Ovary (tissue), 7 donors: ENCODE measurements at regions not wholly inside any gene's neighbourhood (a gene's known extent, or its start where the extent isn't known, plus 50 kb on each side); places are given as distances from the start of the nearest gene placed in this dataset.

ENCODE experiments used
- DNase-seq, 5 donors: peaks; one replicate each; pipeline ENCODE4 v3.0.0-alpha.2; 2019 to 2020
- H3K27ac ChIP-seq, 2 donors: fragments of 200-600 bp; one replicate each; pipeline versions ENCODE4 v1.5.1 to v1.8.0; 2019 to 2022
- H3K27me3 ChIP-seq: fragments of 200-600 bp; one replicate; pipeline ENCODE4 v1.8.0; 2022
- H3K36me3 ChIP-seq: fragments of 200-600 bp; sonication (generic); one replicate; pipeline ENCODE4 v1.5.1; 2019
- H3K4me1 ChIP-seq: one replicate; pipeline ENCODE4 v1.8.1; 2013; ENCODE audit warnings: mild to moderate bottlenecking, moderate library complexity; ENCODE audit not compliant: insufficient read depth
- H3K4me3 ChIP-seq: fragments of 200-600 bp; sonication (generic); one replicate; pipeline ENCODE4 v1.5.1; 2017
- H3K9me3 ChIP-seq, 2 donors: fragments of 200-600 bp in 1 of 2; sonication (generic) in 1 of 2; one replicate each; pipeline versions ENCODE4 v1.5.1 to v1.8.1; 2013 to 2019; ENCODE audit warnings: mild to moderate bottlenecking in 1 of 2, moderate library complexity in 1 of 2
- EP300 ChIP-seq: sonication (generic); formaldehyde crosslinking; IDR thresholded peaks from one replicate; pipeline ENCODE4 v1.6.1; 2017; ENCODE audit warnings: antibody characterized with exemption
- POLR2A ChIP-seq: fragments of 450-650 bp; IDR thresholded peaks from one replicate; pipeline ENCODE4 v1.6.1; 2017; ENCODE audit warnings: antibody characterized with exemption, mild to moderate bottlenecking, moderate library complexity
- WGBS, 3 donors: extraction: QIAGEN DNeasy Blood & Tissue Kit in 1 of 3; methylation state at CpG; one replicate each; pipeline versions ENCODE4 v1.1.5 to v1.1.7; 2013 to 2017; 5-methylcytosine and 5-hydroxymethylcytosine counted together
- intact Hi-C, 4 donors: fragments of 100-400 bp; cut with DNase I; formaldehyde crosslinking; loops; one replicate each; pipeline versions ENCODE4 v1.11.0 to v1.15.1; 2022 to 2023
- TF ChIP-seq, protein P1 (sequence below), 3 donors: fragments of 450-650 bp in 2 of 3; fragments of 200-600 bp in 1 of 3; IDR thresholded peaks; one replicate each; pipeline versions ENCODE4 v1.5.1 to v1.8.0; 2016 to 2022; ENCODE audit warnings: antibody characterized with exemption in 3 of 3, mild to moderate bottlenecking in 1 of 3
- donor health status: DM: no; HTN: no; CAD: no; lungs with moderate emphysema.
- donor health status: DM: no; HTN: no; CAD: no.
- donor health status: Bipolar disorder and iron deficiency.
- donor health status: DM: no; HTN: no; CAD: no.
- donor health status: DM: yes; HTN: yes; CAD: no.

DNA sequence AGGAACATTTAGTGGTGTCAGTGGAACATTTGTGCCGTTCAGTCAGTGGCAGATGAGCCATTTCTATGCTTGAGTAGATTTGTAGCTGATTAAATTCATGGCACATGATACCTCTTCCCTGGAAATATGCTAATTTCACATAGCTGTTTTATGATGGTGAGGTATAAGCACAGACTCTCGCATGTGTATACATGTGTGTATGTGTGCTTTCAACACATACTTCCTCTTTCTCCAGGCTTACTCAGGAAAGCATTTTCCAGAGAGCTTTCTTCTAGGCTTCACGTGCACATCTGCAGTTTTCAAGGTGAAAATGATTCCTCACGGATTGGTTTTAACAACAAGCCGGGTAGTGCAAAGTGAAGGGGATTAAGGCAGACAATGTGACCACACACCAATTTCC, 396.5 kb downstream of the HDGFL1 start:
- H3K27ac ChIP-seq = no peak overlapping the region
- H3K4me1 ChIP-seq = no peaks in the 10 kb centered on the region
- DNase-seq = no peak
- WGBS, 3 donors = 70 to 77% (median 71%) methylated on average over 5 of the region's 5 CpGs
- intact Hi-C loops = no loop called here
- TF ChIP-seq POLR2A (no peak), EP300 (no peak)
- TF ChIP-seq, protein P1, sequence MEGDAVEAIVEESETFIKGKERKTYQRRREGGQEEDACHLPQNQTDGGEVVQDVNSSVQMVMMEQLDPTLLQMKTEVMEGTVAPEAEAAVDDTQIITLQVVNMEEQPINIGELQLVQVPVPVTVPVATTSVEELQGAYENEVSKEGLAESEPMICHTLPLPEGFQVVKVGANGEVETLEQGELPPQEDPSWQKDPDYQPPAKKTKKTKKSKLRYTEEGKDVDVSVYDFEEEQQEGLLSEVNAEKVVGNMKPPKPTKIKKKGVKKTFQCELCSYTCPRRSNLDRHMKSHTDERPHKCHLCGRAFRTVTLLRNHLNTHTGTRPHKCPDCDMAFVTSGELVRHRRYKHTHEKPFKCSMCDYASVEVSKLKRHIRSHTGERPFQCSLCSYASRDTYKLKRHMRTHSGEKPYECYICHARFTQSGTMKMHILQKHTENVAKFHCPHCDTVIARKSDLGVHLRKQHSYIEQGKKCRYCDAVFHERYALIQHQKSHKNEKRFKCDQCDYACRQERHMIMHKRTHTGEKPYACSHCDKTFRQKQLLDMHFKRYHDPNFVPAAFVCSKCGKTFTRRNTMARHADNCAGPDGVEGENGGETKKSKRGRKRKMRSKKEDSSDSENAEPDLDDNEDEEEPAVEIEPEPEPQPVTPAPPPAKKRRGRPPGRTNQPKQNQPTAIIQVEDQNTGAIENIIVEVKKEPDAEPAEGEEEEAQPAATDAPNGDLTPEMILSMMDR (IDR thresholded peaks at IDR 0.05) = no peak
- no peak overlapping the region for H3K4me3 ChIP-seq
- no peaks in the 10 kb centered on the region for H3K36me3 ChIP-seq
- no peaks in the 10 kb centered on the region for H3K9me3 ChIP-seq
- H3K27me3 ChIP-seq = no peaks in the 10 kb centered on the region

DNA sequence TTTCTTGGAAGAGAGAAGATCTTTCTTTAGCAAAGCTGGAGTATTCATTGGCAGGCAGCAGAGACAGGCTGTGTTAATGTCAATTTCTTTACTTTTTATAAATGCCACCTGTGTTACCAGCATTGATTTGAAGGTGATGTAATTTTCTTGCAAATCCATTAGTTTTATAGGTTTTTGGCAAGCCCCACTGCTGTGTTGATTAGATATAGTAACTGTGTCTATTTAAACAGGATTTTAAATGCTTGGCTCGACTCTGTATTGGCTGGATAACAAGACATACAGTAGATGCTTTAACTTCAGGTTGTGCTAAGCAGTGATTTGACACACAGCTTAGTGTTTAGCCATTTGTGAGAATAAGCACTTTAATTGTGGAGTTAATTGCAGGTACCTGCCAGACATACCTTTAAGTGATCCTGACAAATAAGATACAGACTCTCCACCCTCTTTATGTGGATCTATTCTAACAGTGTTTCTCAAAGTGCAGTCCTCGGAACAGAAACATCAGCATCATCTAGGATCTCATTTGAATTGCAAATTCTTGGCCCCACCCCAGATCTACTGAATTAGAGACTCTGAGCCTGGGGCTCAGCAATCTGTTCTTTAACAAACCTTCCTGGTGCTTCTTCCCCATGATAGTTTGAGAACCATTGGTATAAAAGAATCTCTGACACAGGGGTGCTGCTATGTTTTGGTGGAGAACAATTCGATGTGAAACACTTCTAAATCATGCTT, 397.5 kb downstream of the HDGFL1 start:
- WGBS, 3 donors = 76 to 79% (median 78%) methylated on average over 3 of the region's 3 CpGs
- Histone ChIP-seq H3K9me3 (no peaks in the 10 kb centered on the region), H3K4me1 (no peaks in the 10 kb centered on the region), H3K36me3 (no peaks in the 10 kb centered on the region), H3K27me3 (no peaks in the 10 kb centered on the region), H3K4me3 (no peak overlapping the region), H3K27ac (no peak overlapping the region)
- TF ChIP-seq POLR2A (no peak), EP300 (no peak)
- TF ChIP-seq, protein P1 (IDR thresholded peaks at IDR 0.05) = no peak
- intact Hi-C loops = no loop called here
- DNase-seq = no peak

DNA sequence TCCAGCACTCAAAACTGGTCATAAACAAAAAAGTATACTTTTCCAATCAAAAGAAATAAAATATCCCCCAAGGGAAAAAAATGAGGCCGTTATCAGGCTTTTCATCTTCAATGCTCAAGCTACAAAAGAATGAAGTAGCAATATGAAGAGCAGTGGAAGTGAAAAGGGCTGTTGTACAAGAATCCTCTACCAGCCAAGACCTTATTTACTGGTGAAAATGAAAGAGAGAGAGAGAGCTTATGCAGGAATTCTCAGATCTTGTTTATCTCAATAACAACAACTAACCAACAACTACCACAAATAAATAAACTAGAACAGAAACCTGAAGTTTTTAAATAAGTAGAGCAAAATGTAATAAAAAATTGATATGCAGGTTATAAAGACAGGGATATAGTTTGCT, 400.6 kb downstream of the HDGFL1 start:
- WGBS, 3 donors = 96 to 98% (median 97%) methylated on average over 1 of the region's 1 CpG
- Histone ChIP-seq H3K36me3 (no peaks in the 10 kb centered on the region), H3K4me3 (no peak overlapping the region), H3K27me3 (no peaks in the 10 kb centered on the region), H3K27ac (no peak overlapping the region), H3K9me3 (no peaks in the 10 kb centered on the region), H3K4me1 (no peaks in the 10 kb centered on the region)
- no peak for DNase-seq
- TF ChIP-seq POLR2A (no peak), EP300 (no peak)
- TF ChIP-seq, protein P1 (IDR thresholded peaks at IDR 0.05) = no peak
- intact Hi-C loops = no loop called here

DNA sequence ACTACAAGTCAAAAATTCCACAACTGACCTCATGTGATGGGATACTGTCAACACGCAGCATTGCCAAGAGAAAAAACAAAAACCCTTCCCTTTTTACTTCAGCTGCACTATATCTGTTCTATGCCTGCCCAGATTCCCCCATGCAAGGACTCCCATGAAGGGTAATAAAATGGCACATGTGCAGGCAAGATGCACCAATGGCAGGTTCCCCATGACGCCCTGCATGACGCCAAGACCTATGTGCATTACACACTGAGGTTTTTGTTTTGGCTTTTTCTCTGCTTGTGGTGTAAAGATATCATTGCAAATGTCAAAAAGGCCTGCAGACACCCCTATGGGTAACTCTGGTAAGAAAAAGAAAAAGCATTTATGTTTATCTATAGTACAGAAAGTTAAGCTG, 403.4 kb downstream of the HDGFL1 start:
- no peaks in the 10 kb centered on the region for H3K9me3 ChIP-seq
- H3K36me3 ChIP-seq = no peaks in the 10 kb centered on the region
- WGBS, 3 donors = 81 to 89% (median 86%) methylated on average over 3 of the region's 3 CpGs
- no peaks in the 10 kb centered on the region for H3K27me3 ChIP-seq
- no peak overlapping the region for H3K4me3 ChIP-seq
- H3K4me1 ChIP-seq = no peaks in the 10 kb centered on the region
- no peak overlapping the region for H3K27ac ChIP-seq
- TF ChIP-seq, protein P1 (IDR thresholded peaks at IDR 0.05) = no peak
- TF ChIP-seq POLR2A (no peak), EP300 (no peak)
- no peak for DNase-seq
- intact Hi-C loops = no loop called here
